GM20000 (cell line): ENCODE measurements at regions not wholly inside any gene's neighbourhood (a gene's known extent, or its start where the extent isn't known, plus 50 kb on each side); places are given as distances from the start of the nearest gene placed in this dataset.

Experiments
- DNase-seq: peaks from one replicate; pipeline ENCODE4 v3.0.0; 2012; ENCODE audit warnings: low spot score
- CTCF ChIP-seq: IDR thresholded peaks from 2 replicates; pipeline ENCODE4 v1.5.1; 2012; ENCODE audit warnings: mild to moderate bottlenecking, control low read depth; ENCODE audit errors: extremely low read depth, missing control alignments

GRCh38 chr6:14606353-14606752 is 488.8 kb downstream of the CD83 start:
- TF ChIP-seq CTCF = no peak
- DNase-seq = no peak

GRCh38 chr6:14610141-14610540 is 492.6 kb downstream of the CD83 start:
- no peak for TF ChIP-seq CTCF
- DNase-seq = no peak

- TF ChIP-seq CTCF = no peak
- DNase-seq = no peak
Observed at GRCh38 chr6:14612016-14612980, 494.7 kb downstream of the CD83 start.

- TF ChIP-seq CTCF = no peak
- no peak for DNase-seq
Observed at GRCh38 chr6:14614631-14615030, 497.1 kb downstream of the CD83 start.

GRCh38 chr6:14616656-14617055 is 499.1 kb downstream of the CD83 start:
- DNase-seq = no peak
- TF ChIP-seq CTCF = no peak

- no peak for DNase-seq
- no peak for TF ChIP-seq CTCF
Observed at GRCh38 chr6:14618759-14619418, 501.3 kb downstream of the CD83 start.

GRCh38 chr6:14619419-14619781 is 501.8 kb downstream of the CD83 start:
- no peak for DNase-seq
- no peak for TF ChIP-seq CTCF
